A549 (cell line): ENCODE measurements at regions not wholly inside any gene's neighbourhood (a gene's known extent, or its start where the extent isn't known, plus 50 kb on each side); places are given as distances from the start of the nearest gene placed in this dataset.

ENCODE experiments used
- CEBPB ChIP-seq, 2 experiments: fragments of >200 bp in 1 of 2; sonication (Bioruptor Twin) in 1 of 2; formaldehyde crosslinking in 1 of 2; IDR thresholded peaks; 2 replicates each; pipeline ENCODE4 v1.6.1; 2012 to 2016
- EP300 ChIP-seq, 2 experiments: fragments of >200 bp; sonication (Bioruptor Twin); formaldehyde crosslinking; IDR thresholded peaks; 2 replicates in 1 of 2; 3 replicates in 1 of 2; pipeline ENCODE4 v1.6.1; 2016 to 2017
- ESRRA ChIP-seq: fragments of 150-350 bp; IDR thresholded peaks from 2 replicates; pipeline ENCODE4 v1.6.1; 2014; ENCODE audit warnings: mild to moderate bottlenecking, low read length, borderline replicate concordance
- FOXS1 ChIP-seq: fragments of 250-450 bp; sonication (Bioruptor Pico); IDR thresholded peaks from 2 replicates; pipeline ENCODE4 v1.5.0; 2020; ENCODE audit warnings: mild to moderate bottlenecking, moderate library complexity
- HOXA7 ChIP-seq: fragments of 250-450 bp; sonication (Bioruptor Pico); IDR thresholded peaks from 2 replicates; pipeline ENCODE4 v1.5.0; 2020; ENCODE audit warnings: mild to moderate bottlenecking, moderate library complexity
- JUN ChIP-seq, 2 experiments: fragments of >200 bp; sonication (Bioruptor Twin); formaldehyde crosslinking; IDR thresholded peaks; 2 replicates in 1 of 2; 3 replicates in 1 of 2; pipeline ENCODE4 v1.6.1; 2016 to 2017
- KDM5A ChIP-seq: fragments of 200-600 bp; sonication (generic); IDR thresholded peaks from 2 replicates; pipeline ENCODE4 v1.6.1; 2016; ENCODE audit warnings: antibody characterized with exemption, mild to moderate bottlenecking
- POLR2A ChIP-seq: IDR thresholded peaks from 2 replicates; pipeline ENCODE4 v1.6.1; 2012; ENCODE audit warnings: mild to moderate bottlenecking, low read length
- TF ChIP-seq, protein P1 (sequence below): fragments of >200 bp; sonication (Bioruptor Twin); formaldehyde crosslinking; IDR thresholded peaks from 3 replicates; pipeline ENCODE4 v1.5.1; 2016

DNA sequence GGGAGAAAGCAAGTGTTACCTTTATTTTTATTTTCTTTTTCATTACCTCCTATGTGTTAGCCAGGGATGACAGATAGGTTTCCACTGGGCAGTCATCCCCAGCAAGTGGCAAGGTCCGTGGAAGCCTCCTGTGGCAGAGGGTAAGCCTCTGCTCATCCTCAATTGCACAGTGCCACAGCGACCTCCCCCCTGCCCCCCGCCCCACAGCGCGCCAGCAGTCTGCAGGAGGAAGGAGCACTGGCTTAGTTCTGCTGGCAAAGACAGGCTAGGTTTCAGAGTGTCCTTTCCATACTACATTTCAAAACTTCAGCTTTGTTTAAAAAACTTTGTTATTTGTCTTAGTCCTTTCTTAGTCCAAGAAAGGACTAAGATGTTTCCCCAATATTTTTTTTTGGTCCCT, 194.7 kb downstream of the EXOC5 start:
- TF ChIP-seq, protein P1, sequence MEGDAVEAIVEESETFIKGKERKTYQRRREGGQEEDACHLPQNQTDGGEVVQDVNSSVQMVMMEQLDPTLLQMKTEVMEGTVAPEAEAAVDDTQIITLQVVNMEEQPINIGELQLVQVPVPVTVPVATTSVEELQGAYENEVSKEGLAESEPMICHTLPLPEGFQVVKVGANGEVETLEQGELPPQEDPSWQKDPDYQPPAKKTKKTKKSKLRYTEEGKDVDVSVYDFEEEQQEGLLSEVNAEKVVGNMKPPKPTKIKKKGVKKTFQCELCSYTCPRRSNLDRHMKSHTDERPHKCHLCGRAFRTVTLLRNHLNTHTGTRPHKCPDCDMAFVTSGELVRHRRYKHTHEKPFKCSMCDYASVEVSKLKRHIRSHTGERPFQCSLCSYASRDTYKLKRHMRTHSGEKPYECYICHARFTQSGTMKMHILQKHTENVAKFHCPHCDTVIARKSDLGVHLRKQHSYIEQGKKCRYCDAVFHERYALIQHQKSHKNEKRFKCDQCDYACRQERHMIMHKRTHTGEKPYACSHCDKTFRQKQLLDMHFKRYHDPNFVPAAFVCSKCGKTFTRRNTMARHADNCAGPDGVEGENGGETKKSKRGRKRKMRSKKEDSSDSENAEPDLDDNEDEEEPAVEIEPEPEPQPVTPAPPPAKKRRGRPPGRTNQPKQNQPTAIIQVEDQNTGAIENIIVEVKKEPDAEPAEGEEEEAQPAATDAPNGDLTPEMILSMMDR = no peak
- no peak for TF ChIP-seq JUN (IDR thresholded peaks at IDR 0.05)
- no peak for TF ChIP-seq FOXS1 (CRISPR knock-in tag)
- no peak for TF ChIP-seq POLR2A
- TF ChIP-seq ESRRA = no peak
- TF ChIP-seq KDM5A = no peak
- no peak for TF ChIP-seq EP300 (IDR thresholded peaks at IDR 0.05)
- TF ChIP-seq CEBPB (IDR thresholded peaks at IDR 0.05) = no peak
- no peak for TF ChIP-seq HOXA7 (CRISPR knock-in tag)
